Activated B cell treated with CpG ODN at 0.5 μM for 24 hours (primary cell): ENCODE measurements at regions not wholly inside any gene's neighbourhood (a gene's known extent, or its start where the extent isn't known, plus 50 kb on each side); places are given as distances from the start of the nearest gene placed in this dataset.

Experiments
- ATAC-seq: fragments of 200-7000 bp; cut with Tn5 transposase; one replicate; pipeline ENCODE4 v1.10.0; 2021; ENCODE audit warnings: low read depth, mild to moderate bottlenecking, moderate library complexity
- CTCF ChIA-PET: fragments of 350-600 bp; sonication (Branson Sonifier 250); formaldehyde crosslinking; loops from one replicate; lab custom pipeline; 2021; ENCODE audit warnings: antibody characterized with exemption; lab: Charles Lee
- POLR2A ChIA-PET: fragments of 350-600 bp; sonication (Branson Sonifier 250); formaldehyde crosslinking; loops from one replicate; lab custom pipeline; 2021; ENCODE audit warnings: antibody characterized with exemption; lab: Charles Lee
- DNase-seq: peaks from one replicate; pipeline ENCODE4 v3.0.0; 2022
- H3K27ac Mint-ChIP-seq: one replicate; pipeline ENCODE4 v1.8.0; 2020; ENCODE audit warnings: mixed read lengths
- H3K27me3 Mint-ChIP-seq: one replicate; pipeline ENCODE4 v1.8.0; 2021; ENCODE audit warnings: mixed read lengths
- H3K36me3 Mint-ChIP-seq: one replicate; pipeline ENCODE4 v1.8.0; 2021; ENCODE audit warnings: low read depth, mixed read lengths
- H3K4me1 Mint-ChIP-seq: one replicate; pipeline ENCODE4 v1.8.0; 2021; ENCODE audit warnings: mixed read lengths
- H3K4me3 Mint-ChIP-seq: one replicate; pipeline ENCODE4 v1.8.0; 2020; ENCODE audit warnings: mild to moderate bottlenecking, mixed read lengths
- H3K9me3 Mint-ChIP-seq: one replicate; pipeline ENCODE4 v1.8.0; 2020; ENCODE audit warnings: mixed read lengths
- intact Hi-C: fragments of 100-400 bp; cut with micrococcal nuclease; formaldehyde crosslinking; loops from one replicate; pipeline ENCODE4 v1.15.1; 2024
- TF ChIP-seq, protein P1 (sequence below): fragments of 200-600 bp; IDR thresholded peaks from one replicate; pipeline ENCODE4 v1.8.0; 2022; ENCODE audit warnings: antibody characterized with exemption, mild to moderate bottlenecking

DNA sequence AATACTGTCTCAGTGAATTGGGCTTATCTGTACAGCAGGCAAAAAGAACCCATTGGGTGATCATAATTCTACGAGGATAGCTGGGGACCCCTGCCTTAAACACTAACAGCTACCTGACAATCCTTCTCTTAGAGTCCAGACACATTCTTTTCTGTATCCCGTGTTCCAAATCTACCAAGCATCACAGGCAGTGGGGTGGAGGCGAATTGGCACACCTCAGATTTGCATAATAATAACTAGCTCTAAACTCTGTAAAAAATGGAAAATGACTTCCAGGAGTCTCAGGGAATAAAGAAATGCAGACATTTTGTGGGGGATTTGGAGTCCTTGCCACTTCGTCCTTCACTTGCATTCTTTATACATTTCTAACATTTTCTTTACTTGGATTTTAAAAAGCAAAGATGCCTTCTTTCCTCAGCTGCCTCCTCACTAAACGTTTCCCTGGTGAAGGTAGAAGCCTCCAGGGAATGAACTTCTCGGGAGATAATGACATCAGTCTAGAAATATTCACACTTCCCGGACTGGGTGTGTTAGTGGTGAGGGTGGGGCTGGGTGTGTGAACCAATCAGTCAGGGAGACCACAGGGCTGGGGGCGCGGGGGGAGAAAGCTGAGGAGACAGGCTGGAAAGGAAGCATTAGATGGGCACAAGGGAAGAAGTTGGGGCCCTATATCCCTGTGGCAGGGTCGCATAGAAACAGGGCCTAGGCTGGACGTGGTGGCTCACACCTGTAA lies 59.1 kb upstream of the BOD1L2 start:
- CTCF ChIA-PET = no interaction called here
- intact Hi-C loops = no loop called here
- no peak overlapping the region for H3K4me3 Mint-ChIP-seq

DNA sequence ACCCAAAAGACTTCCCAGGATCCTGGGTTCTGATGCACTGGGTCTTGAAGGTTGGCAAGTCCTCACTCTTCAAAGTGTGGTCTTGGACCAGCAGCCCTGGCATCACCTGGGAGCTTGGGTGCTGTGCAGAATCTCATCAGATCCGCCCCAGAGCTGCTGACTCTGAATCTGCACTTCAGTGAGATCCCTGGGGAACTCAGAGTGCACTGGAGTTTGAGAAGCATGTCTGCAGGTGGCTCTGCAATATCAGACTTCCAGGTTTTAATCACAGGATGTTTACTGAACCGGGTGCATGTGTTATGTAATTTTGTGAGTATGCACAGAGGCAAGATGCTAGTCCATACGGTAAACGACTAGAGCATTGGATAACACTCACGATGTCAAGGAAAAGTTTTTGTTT lies 58.0 kb upstream of the BOD1L2 start:
- DNase-seq (no peak), ATAC-seq (no peak)
- H3K27me3 Mint-ChIP-seq = peaks cover 83% of the 10 kb centered on the region
- ChIA-PET POLR2A (interaction anchor here (0.6 kb wide), 1 partner anchor 1767 kb away, joined by 7 read pairs; no protein-coding TSS in a partner anchor), CTCF (no interaction called here)
- H3K27ac Mint-ChIP-seq = no peak overlapping the region
- no peak overlapping the region for H3K4me3 Mint-ChIP-seq
- peaks cover 8% of the 10 kb centered on the region for H3K9me3 Mint-ChIP-seq
- TF ChIP-seq, protein P1, sequence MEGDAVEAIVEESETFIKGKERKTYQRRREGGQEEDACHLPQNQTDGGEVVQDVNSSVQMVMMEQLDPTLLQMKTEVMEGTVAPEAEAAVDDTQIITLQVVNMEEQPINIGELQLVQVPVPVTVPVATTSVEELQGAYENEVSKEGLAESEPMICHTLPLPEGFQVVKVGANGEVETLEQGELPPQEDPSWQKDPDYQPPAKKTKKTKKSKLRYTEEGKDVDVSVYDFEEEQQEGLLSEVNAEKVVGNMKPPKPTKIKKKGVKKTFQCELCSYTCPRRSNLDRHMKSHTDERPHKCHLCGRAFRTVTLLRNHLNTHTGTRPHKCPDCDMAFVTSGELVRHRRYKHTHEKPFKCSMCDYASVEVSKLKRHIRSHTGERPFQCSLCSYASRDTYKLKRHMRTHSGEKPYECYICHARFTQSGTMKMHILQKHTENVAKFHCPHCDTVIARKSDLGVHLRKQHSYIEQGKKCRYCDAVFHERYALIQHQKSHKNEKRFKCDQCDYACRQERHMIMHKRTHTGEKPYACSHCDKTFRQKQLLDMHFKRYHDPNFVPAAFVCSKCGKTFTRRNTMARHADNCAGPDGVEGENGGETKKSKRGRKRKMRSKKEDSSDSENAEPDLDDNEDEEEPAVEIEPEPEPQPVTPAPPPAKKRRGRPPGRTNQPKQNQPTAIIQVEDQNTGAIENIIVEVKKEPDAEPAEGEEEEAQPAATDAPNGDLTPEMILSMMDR = no peak
- H3K36me3 Mint-ChIP-seq = no peaks in the 10 kb centered on the region
- H3K4me1 Mint-ChIP-seq = peaks cover 25% of the 10 kb centered on the region
- intact Hi-C loops = no loop called here

More for the DNA sequence above, 59.1 kb upstream of the BOD1L2 start:
- DNase-seq (no peak), ATAC-seq (no peak)
- Mint-ChIP-seq H3K4me1 (peaks cover 25% of the 10 kb centered on the region), H3K27ac (no peak overlapping the region), H3K27me3 (peaks cover 86% of the 10 kb centered on the region), H3K9me3 (peaks cover 15% of the 10 kb centered on the region), H3K36me3 (no peaks in the 10 kb centered on the region)
- TF ChIP-seq, protein P1 = no peak
- POLR2A ChIA-PET = no interaction called here

DNA sequence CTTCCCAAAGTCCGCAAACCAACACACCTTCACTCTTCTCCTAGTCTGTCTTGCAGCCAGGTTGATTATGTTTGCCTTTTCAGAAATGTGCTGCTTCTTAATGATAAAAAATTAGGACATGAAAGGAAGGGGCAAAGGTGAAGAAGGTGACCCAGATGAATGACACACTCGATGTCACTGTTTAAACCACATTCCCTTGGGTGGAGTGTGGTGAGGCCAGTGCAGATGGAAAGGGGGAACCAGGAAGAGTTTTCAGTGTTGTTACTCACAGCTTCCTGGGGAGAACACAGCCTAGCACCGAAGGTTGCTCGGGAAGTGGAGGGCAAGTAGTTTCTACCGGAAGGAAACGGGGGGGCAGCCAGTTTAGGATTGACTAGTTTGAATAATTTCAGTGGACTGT lies 57.2 kb upstream of the BOD1L2 start:
- ChIA-PET POLR2A (no interaction called here), CTCF (no interaction called here)
- ATAC-seq (no peak), DNase-seq (no peak)
- peaks cover 5% of the 10 kb centered on the region for H3K9me3 Mint-ChIP-seq
- TF ChIP-seq, protein P1 = no peak
- no peak overlapping the region for H3K4me3 Mint-ChIP-seq
- intact Hi-C loops = no loop called here
- H3K27me3 Mint-ChIP-seq = peaks cover 82% of the 10 kb centered on the region
- peaks cover 17% of the 10 kb centered on the region for H3K4me1 Mint-ChIP-seq
- no peaks in the 10 kb centered on the region for H3K36me3 Mint-ChIP-seq
- no peak overlapping the region for H3K27ac Mint-ChIP-seq

GRCh38 chr18:57091231-57091630 lies 55.7 kb upstream of the BOD1L2 start:
- no peaks in the 10 kb centered on the region for H3K9me3 Mint-ChIP-seq
- TF ChIP-seq, protein P1 = no peak
- H3K36me3 Mint-ChIP-seq = no peaks in the 10 kb centered on the region
- H3K4me1 Mint-ChIP-seq = peaks cover 8% of the 10 kb centered on the region
- peaks cover 77% of the 10 kb centered on the region for H3K27me3 Mint-ChIP-seq
- ATAC-seq (no peak), DNase-seq (no peak)
- POLR2A ChIA-PET = no interaction called here
- intact Hi-C loops = no loop called here
- CTCF ChIA-PET = no interaction called here
- no peak overlapping the region for H3K27ac Mint-ChIP-seq
- H3K4me3 Mint-ChIP-seq = no peak overlapping the region

DNA sequence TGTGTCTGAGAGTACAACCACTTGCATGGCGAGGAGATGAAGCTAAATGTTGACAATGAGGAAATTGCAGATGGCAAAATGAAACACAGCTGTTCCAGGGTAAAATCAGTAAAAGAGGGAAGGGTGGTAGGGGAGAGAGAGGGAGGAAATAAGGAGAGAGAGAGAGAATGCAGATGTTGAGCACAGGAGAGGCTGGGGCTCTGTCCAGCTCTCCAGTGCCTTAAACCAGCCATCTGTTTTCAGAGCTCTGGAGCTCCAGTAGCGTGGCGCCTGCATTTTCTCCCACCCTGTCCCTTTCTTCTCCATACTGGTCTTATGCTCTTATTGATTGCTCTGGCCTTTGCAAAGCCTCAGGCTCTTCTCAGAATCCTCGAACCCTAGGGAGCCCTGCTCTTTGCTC lies 52.7 kb upstream of the BOD1L2 start:
- intact Hi-C loops = no loop called here
- CTCF ChIA-PET = no interaction called here
- Mint-ChIP-seq H3K36me3 (no peaks in the 10 kb centered on the region), H3K9me3 (peaks cover 1% of the 10 kb centered on the region), H3K27me3 (peaks cover 64% of the 10 kb centered on the region), H3K4me3 (no peak overlapping the region), H3K27ac (no peak overlapping the region), H3K4me1 (peaks cover 1% of the 10 kb centered on the region)
- POLR2A ChIA-PET = no interaction called here
- DNase-seq (no peak), ATAC-seq (no peak)
- TF ChIP-seq, protein P1 = no peak
